Embryonic facial prominence (tissue), 1 donor: ENCODE measurements at regions not wholly inside any gene's neighbourhood (a gene's known extent, or its start where the extent isn't known, plus 50 kb on each side); places are given as distances from the start of the nearest gene placed in this dataset.

ENCODE experiments used
- DNase-seq: peaks from one replicate; pipeline ENCODE4 v3.0.0-alpha.2; 2016; ENCODE audit errors: extremely low spot score

DNA sequence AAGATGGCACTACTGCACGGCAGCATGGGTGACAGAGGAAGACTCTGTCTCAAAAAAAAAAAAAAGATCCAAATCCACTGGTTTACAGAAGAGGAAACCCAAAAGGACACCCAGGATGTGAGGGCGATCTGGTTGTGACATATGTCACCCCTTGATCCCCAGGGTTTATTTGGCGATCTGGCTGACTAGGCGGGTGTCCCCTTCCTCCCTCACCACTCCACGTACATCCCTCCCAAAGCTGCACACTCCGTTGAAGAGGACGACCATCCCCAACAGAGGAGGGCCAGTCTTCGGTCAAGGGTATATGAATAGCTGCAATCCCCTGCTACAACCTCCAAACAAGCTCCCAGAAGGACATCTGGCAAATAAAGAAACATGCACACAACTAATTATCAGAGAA is 111.6 kb downstream of the HTR5A start:
- DNase-seq = no peak

GRCh38 chr7:155182406-155182970 is 112.4 kb downstream of the HTR5A start:
- no peak for DNase-seq

- DNase-seq = no peak
Measured at GRCh38 chr7:155183655-155184054, 113.5 kb downstream of the HTR5A start.

- DNase-seq = no peak
Measured at GRCh38 chr7:155184923-155185322, 112.8 kb upstream of the INSIG1 start.

GRCh38 chr7:155187061-155187785 is 110.5 kb upstream of the INSIG1 start:
- DNase-seq = no peak

- no peak for DNase-seq
Measured at GRCh38 chr7:155188357-155188756, 109.3 kb upstream of the INSIG1 start.

DNA sequence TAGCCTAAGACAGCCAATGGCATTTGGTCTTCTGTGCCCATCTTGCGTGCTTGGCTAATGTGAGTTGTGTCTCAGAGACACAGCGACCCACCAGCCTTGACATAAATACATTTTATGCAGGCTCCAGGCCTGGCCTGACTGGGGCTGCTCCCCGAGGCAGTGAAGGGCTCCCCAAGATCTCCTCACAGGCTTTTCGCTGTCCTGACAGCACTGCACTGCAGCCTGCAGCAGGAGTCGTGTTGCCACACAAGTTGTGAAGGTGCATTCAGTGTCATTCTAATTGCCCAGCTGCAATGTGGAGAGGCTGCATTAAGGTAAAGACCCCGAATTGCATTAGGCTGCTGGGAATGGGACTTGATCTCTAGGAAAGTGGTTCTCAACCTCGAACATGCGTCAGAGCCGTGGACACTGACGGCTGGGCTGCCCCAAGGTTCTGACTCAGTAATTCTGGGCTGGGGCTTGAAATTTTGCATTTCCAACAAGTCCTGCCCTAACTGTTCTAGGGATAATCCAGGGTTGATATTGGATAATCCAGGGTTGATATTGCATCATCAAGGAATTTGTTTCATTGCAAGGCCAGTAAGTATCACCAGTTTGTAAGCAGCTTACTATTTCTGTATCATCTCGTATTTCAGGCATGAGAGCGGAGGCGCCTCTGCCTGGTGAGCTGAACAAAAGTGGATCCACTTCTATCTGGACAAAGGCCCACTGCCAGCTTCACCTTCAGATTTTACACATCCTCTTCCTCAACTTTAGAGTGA is 108.7 kb upstream of the INSIG1 start:
- no peak for DNase-seq

- DNase-seq = no peak
Measured at GRCh38 chr7:155189590-155189989, 108.1 kb upstream of the INSIG1 start.

DNA sequence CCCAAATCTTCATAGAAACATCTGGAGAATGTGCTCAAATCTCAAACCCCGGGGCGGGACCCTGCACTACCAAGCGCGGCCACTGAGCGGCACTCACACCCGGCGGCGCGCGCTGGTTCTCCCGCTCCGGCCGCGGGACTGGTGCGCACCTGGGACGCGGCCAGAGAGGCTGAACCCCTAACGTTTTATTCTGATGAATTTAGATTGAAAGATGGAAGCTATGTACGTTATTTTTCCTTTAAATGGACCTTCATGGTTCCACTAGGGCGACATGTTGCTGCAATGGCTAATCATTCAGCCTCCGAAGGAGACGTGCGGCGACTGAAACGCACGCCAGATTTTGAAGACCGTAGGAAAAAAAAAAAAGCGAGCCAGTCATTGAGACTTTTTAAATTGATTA is 107.0 kb upstream of the INSIG1 start:
- DNase-seq = no peak

DNA sequence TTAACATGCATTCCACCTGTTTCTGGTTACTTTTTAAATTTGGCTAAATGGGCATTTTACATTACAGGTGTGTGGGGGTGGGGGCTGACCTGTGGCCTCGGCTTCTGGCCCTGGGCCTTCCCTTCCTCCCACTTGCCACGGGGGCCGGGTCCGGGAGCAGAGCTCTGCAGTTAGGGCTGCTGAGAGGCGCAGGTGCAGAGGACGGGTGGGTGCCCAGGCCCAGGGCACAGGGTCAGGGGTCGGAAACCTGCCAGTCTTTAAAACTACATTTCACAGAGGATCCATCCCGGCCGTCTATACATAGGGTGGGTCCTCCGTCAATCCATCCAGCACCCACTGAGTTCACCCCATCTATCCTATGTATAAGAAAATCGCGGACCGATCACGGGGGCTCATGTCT is 106.5 kb upstream of the INSIG1 start:
- DNase-seq = no peak

DNA sequence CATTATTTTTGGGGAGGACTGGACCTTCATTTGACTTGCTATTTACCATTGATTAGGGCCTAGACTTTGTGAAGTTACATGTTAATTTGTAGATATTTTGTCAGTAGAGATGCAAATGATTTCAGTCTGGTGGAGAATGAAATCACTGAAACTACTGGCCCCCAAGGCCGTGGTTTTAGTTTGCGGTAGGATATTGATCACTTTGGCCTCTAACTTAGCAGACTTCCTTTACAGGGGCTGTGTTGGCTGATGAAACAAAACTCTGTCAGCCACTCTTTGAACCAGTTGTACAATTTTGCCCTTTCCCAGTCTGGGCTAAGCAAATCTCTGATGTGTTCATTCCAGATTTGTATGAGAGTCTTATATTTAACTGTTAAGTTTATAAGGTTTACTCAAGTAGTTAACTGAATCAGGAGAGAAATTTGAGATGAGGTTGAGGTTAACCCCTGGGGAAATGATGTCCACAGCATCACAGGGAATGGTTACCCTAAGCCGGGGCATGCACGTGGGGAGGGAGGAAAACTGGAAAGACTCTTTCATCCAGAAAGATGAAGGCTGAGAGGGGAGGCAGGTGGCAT is 105.7 kb upstream of the INSIG1 start:
- DNase-seq = no peak

DNA sequence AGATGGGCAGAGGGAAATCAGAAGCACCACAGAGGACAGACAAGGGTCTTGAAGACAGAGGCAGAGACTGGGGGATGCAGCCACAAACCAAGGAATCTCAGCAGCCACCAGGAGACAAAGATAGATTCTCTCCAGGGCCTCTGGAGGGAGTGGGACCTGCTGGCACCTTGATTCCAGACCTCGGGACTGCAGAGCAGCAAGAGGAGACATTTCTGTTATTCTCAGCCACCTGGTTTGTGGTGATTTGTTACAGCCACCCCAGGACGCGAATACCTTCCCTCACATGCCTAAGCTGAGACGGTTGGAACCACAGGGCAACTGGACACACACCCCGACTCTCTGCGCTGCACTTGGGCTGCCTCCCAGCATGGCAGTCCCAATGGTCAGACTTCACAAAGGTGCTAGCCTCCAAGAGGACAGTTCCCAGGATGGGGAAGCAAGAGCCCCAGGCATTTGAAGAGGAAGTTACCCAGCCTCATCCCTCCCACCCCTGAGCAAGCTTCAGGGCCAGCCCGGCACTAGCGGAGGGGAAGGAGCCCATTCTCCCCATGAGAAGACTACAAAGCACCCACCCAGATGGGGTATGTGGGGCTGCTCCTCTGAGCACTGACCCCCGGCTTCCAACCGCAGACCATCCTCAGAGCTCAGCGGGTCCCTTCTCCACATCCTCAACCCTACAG is 104.6 kb upstream of the INSIG1 start:
- DNase-seq = no peak

DNA sequence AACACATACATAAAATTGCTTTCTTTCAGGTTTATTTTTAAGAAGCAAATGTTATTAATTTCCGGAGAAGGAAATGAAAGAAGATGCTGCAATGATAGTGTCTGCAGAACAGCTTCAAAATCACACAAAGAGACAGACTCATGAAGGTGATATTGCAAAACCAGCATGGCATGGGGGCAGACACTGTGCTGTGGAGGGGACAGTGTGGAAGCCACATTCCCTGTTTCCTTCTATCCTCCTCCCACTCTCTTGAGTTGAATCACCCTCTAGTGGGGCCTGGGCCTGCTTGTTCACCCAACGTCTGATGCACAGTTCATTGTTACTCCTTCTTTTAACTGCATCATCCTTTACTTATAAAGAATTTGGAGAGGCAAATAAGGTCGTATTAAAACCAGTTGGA is 104.0 kb upstream of the INSIG1 start:
- DNase-seq = no peak

DNA sequence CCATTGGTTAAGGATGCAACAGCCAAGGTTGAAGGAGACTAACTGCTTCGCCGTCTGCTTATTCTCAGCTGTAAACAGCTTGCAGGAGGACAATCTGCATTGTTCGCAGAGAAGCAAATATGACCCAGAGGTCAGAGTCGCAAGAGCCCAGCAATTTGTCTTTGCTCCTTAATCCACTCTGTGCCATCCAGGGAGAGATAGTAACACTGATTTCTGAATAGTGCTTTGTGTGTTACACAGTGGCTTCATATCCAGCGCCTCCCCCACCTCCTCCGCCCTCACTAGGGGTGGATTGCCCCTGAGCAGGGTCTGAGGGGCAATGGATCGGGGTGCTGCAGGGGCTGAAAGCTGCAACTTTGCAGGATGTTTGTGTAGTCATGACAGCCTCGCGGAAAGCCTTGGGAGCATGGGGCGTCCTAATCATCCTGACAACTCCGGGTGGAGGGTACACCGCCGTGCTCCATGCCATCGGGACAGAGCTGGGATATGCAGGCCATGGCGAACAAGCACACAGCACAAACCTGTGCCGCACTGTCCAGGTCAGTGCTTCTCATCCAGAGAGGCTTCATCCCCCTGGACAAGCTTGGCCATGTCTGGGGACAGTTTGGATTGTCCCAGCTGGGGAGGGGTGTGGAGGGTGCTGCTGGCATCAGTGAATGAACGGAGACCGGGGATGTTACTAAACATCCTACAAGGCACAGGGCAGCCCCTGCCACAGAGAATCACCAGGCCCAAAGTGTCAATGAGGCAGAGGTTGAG is 103.1 kb upstream of the INSIG1 start:
- no peak for DNase-seq

DNA sequence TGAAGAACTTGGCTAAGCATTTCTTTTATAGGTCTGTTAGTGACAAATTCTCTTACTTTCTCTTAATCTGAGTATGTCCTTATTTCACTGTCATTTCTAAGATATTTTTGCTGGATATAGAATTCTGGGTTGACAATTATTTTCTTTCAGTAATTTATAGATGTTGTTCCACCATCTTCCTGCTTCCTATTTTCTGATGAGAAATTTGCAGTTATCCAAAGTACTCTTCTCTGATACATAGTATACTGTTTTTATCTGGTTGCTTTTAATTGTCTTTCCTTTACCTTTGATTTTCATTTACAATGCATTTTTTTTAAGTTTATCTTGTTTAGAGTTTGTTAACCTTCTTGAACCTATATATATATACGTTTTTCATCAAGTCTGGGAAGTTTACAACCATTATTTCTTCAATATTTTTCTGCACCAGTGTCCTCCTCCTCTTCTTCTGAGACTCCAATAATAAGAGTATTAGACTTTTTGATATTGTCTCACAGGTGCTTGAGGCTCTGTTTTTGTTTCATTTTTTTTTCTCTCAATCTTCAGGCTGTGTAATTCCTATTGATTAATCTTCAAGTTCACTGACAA is 101.6 kb upstream of the INSIG1 start:
- DNase-seq = no peak

DNA sequence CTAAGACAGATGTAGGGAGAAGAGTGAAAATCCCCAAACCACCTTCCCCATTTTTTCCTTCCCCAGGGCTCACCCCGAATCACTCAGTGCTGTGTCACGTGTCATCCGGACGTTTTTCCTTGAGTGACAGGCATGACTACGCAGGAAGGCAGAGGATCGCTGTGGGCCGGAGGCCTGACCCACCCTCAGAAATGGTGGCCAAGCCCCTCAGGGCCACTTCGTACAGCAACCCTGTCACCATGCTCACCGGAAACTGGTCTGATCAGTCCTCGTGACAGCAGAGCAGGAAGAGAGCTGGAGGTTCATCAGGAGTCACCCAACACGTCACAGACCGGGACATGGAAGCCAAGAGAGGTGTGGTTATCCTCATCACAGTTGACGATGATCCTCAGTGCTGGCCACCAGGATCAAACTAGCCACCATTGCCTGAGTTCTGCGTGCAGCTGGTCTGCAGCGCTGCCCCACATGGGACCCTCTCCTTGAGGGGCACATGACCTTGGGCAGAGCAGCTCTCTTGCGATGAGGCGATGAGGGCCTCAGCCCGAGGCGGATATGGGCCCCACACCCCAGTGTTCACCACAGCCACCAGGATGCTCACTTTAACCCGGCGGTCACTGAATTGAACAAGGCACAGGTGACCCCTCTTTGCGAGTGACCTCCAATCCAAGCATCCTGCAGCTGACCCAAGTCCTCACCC is 99.3 kb upstream of the INSIG1 start:
- no peak for DNase-seq

GRCh38 chr7:155198901-155199845 is 98.5 kb upstream of the INSIG1 start:
- DNase-seq = no peak

DNA sequence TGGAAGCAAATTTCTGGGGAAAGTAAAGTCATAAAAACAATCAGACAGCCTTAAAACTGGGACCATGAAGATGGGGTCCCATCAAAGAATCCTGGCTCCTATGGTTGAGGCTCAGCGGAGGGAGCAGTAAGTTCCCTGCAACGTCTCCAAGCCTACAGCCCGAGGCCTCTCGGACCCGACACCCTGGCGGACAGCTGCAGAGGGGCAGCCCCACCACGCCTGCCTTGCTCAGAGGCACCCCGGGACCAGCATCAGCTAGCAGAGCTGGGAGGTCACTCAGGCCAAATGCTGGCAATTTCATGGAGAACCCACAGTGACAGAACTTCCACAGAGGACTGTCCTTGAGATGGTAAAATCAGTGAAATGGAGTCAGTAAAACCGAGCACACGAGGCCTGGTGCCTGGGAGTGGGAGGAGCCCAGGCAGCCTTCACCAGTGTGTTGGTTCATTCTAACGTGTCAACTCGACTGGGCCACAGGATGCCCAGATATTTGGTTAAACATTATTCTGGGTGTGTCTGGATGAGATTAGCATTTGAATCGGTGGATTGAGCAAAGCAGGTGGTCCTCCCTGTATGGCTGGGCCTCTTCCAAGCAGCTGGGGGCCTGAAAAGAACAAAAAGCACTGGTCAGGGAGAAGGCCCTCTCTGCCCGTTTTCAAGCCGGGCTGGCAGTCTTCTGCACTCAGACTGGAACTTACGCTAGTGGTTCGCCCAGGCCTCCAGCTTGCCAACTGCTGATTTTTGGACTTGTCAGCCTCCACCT is 96.2 kb upstream of the INSIG1 start:
- DNase-seq = no peak
